Hematopoietic multipotent progenitor cell treated with erythropoietin and hydrocortisone succinate and interleukin-3 and kit ligand, for 6 days (in vitro differentiated cells): ENCODE measurements at regions not wholly inside any gene's neighbourhood (a gene's known extent, or its start where the extent isn't known, plus 50 kb on each side); places are given as distances from the start of the nearest gene placed in this dataset.

ENCODE experiments used
- DNase-seq: peaks from one replicate; pipeline ENCODE4 v3.0.0-alpha.2; 2015

GRCh38 chr11:134519788-134520187 is 107.7 kb upstream of the B3GAT1 start:
- DNase-seq, result no peak

GRCh38 chr11:134519390-134519750 is 107.3 kb upstream of the B3GAT1 start:
- DNase-seq, result no peak

GRCh38 chr11:134518616-134519389 is 106.8 kb upstream of the B3GAT1 start:
- DNase-seq, result no peak

GRCh38 chr11:134517621-134518293 is 105.7 kb upstream of the B3GAT1 start:
- DNase-seq, result no peak

- DNase-seq, result no peak
These were observed 105.1 kb upstream of the B3GAT1 start for GRCh38 chr11:134517115-134517514.

GRCh38 chr11:134516529-134516928 is 104.5 kb upstream of the B3GAT1 start:
- DNase-seq, result no peak

- no peak for DNase-seq
These were observed 103.3 kb upstream of the B3GAT1 start for GRCh38 chr11:134515081-134515960.

GRCh38 chr11:134514354-134514951 is 102.4 kb upstream of the B3GAT1 start:
- no peak for DNase-seq

- no peak for DNase-seq
These were observed 101.6 kb upstream of the B3GAT1 start for GRCh38 chr11:134513585-134514120.

GRCh38 chr11:134512571-134513538 is 100.8 kb upstream of the B3GAT1 start:
- DNase-seq, result no peak

GRCh38 chr11:134512061-134512460 is 100.0 kb upstream of the B3GAT1 start:
- no peak for DNase-seq

GRCh38 chr11:134511255-134511654 is 99.2 kb upstream of the B3GAT1 start:
- DNase-seq, result no peak

- DNase-seq, result no peak
These were observed 98.4 kb upstream of the B3GAT1 start for GRCh38 chr11:134510233-134511040.

- no peak for DNase-seq
These were observed 97.6 kb upstream of the B3GAT1 start for GRCh38 chr11:134509381-134510232.

GRCh38 chr11:134508219-134508990 is 96.4 kb upstream of the B3GAT1 start:
- no peak for DNase-seq

GRCh38 chr11:134506046-134506445 is 94.0 kb upstream of the B3GAT1 start:
- no peak for DNase-seq

GRCh38 chr11:134505125-134505524 is 93.1 kb upstream of the B3GAT1 start:
- no peak for DNase-seq

GRCh38 chr11:134504146-134504905 is 92.3 kb upstream of the B3GAT1 start:
- DNase-seq, result no peak
